Aorta (tissue), 5 donors: ENCODE measurements at regions not wholly inside any gene's neighbourhood (a gene's known extent, or its start where the extent isn't known, plus 50 kb on each side); places are given as distances from the start of the nearest gene placed in this dataset.

Experiments used
- ATAC-seq: fragments of 200-7000 bp; cut with Tn5 transposase; one replicate; pipeline ENCODE4 v1.9.1; 2022; ENCODE audit warnings: moderate library complexity; ENCODE audit not compliant: low FRiP score
- DNase-seq, 2 donors: peaks; one replicate each; pipeline ENCODE4 v3.0.0-alpha.2; 2020
- H3K27ac ChIP-seq, 2 donors: one replicate each; pipeline ENCODE4 v1.5.1; 2013; ENCODE audit warnings: low read length in 2 of 2, mild to moderate bottlenecking in 2 of 2, moderate library complexity in 2 of 2, control low read depth in 1 of 2, inconsistent platforms in 1 of 2, low read depth in 1 of 2
- H3K27me3 ChIP-seq, 2 donors: one replicate each; pipeline ENCODE4 v1.6.1; 2013; ENCODE audit warnings: control low read depth in 1 of 2, low read length in 1 of 2, mild to moderate bottlenecking in 1 of 2, moderate library complexity in 1 of 2; ENCODE audit not compliant: insufficient read depth in 2 of 2, control insufficient read depth in 1 of 2
- H3K36me3 ChIP-seq, 2 donors: one replicate each; pipeline ENCODE4 v1.6.1; 2013; ENCODE audit warnings: control low read depth in 1 of 2, low read length in 1 of 2, mild to moderate bottlenecking in 1 of 2; ENCODE audit not compliant: insufficient read depth in 2 of 2, control insufficient read depth in 1 of 2
- H3K4me1 ChIP-seq, 2 donors: one replicate each; pipeline ENCODE4 v1.6.1; 2013; ENCODE audit warnings: low read length in 2 of 2, control low read depth in 1 of 2, mild to moderate bottlenecking in 1 of 2, moderate library complexity in 1 of 2; ENCODE audit not compliant: insufficient read depth in 2 of 2, control insufficient read depth in 1 of 2
- H3K4me3 ChIP-seq, 2 donors: one replicate each; pipeline ENCODE4 v1.5.1; 2013; ENCODE audit warnings: low read length in 2 of 2, control low read depth in 1 of 2, mild to moderate bottlenecking in 1 of 2
- H3K9me3 ChIP-seq: one replicate; pipeline ENCODE4 v1.6.1; 2013; ENCODE audit warnings: mild to moderate bottlenecking, low read length; ENCODE audit not compliant: control insufficient read depth
- WGBS, 2 donors: extraction: QIAGEN DNeasy Blood & Tissue Kit; methylation state at CpG; one replicate each; pipeline ENCODE4 v1.1.7; 2013; 5-methylcytosine and 5-hydroxymethylcytosine counted together
- intact Hi-C, 2 donors: fragments of 100-400 bp; cut with DNase I; formaldehyde crosslinking; loops; one replicate each; pipeline versions ENCODE4 v1.14.2 to v1.15.0; 2022
- donor health status: healthy with polysubstance abuse.
- donor health status: Bipolar disorder and iron deficiency.
- donor health status: DM: no; HTN: no; CAD: no.
- donor health status: DM: no; HTN: no; CAD: no.
- donor health status: DM: yes; HTN: yes; CAD: no.

DNA sequence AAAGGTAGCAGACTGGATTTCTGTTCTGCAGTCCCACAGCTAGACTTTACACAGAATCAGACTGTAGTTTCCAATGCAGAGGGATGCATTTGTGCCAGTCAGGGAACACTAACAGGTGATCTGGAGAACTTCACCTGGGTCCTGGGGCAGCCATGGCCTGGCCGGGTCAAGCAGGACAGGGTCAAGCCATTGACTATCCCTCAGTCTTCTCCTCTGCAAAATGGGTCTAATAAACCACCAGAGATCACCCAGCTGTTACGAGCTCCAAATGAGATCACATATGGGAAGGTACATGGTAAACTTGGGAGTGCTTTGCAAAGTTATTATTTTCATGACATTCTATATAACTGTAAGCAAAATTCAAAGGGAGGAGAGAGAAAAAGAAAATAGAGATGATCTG, 294.1 kb downstream of the CDCA7 start:
- no peaks in the 10 kb centered on the region for H3K9me3 ChIP-seq
- no peaks in the 10 kb centered on the region for H3K36me3 ChIP-seq
- no peak overlapping the region for H3K27ac ChIP-seq
- ATAC-seq = no peak
- no peak overlapping the region for H3K4me3 ChIP-seq
- DNase-seq = no peak
- H3K27me3 ChIP-seq = no peaks in the 10 kb centered on the region
- intact Hi-C loops = no loop called here
- no peaks in the 10 kb centered on the region for H3K4me1 ChIP-seq
- 96 to 100% methylated on average over 2 of the region's 2 CpGs for WGBS, 2 donors

DNA sequence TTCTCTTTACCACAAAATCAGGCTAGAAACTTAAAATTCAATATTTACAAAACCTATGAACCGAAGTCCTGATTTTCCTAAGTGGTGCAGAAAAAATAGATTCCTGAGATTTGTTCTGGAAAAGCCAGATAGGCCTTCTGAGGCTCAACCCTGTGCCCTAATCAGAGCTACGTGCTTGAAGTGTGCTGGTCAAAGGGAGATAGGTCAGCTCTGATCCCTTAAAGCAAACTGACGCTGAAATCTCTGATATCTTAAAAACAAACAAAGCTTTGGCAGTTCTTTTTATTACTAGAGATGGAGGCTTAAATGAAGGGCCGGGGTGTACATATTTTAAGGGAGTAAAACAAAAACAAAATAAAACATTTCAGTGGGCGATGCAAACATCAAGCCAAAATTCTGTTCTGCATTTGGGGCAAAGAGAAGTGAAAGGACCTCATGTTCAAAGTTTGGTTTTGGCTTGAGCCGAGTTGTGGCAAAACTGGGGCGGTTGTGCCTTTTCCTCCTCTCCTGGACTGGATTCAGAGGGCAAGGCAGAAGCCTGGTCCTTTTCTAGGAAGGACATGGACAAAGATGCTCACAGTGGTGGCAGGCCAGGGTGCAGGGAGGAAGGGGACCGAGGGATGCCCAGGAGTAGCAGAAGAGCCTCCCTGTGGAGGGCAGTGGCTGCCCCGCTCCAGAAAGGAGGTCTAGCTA, 295.0 kb downstream of the CDCA7 start:
- Histone ChIP-seq H3K4me1 (no peaks in the 10 kb centered on the region), H3K27me3 (no peaks in the 10 kb centered on the region), H3K4me3 (no peak overlapping the region), H3K36me3 (no peaks in the 10 kb centered on the region), H3K27ac (no peak overlapping the region), H3K9me3 (no peaks in the 10 kb centered on the region)
- no peak for ATAC-seq
- intact Hi-C loops = no loop called here
- WGBS, 2 donors = 28 to 41% methylated on average over 9 of the region's 9 CpGs
- no peak for DNase-seq

DNA sequence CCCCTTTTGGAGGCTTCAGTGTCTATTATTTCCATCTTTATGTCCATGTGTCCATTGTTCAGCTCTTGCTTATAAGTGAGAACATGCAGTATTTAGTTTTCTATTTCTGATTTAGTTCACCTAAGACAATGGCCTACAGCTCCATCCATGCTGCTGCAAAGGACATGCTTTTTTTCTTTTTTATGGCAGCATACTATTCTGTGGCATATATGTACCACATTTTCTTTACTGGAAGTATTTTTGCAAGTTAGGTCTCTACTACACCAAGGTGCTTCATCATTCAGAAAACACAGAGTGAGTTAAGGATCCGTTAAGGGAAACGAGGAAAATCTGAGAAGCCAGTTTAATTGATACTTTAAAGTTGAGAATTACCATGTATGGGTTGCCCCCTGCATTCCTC, 297.2 kb downstream of the CDCA7 start:
- intact Hi-C loops = no loop called here
- no peaks in the 10 kb centered on the region for H3K27me3 ChIP-seq
- H3K9me3 ChIP-seq = no peaks in the 10 kb centered on the region
- ATAC-seq = no peak
- H3K27ac ChIP-seq = no peak overlapping the region
- no peaks in the 10 kb centered on the region for H3K36me3 ChIP-seq
- H3K4me3 ChIP-seq = no peak overlapping the region
- DNase-seq = no peak
- no peaks in the 10 kb centered on the region for H3K4me1 ChIP-seq
- WGBS, 2 donors = 99% methylated on average over 2 of the region's 2 CpGs

DNA sequence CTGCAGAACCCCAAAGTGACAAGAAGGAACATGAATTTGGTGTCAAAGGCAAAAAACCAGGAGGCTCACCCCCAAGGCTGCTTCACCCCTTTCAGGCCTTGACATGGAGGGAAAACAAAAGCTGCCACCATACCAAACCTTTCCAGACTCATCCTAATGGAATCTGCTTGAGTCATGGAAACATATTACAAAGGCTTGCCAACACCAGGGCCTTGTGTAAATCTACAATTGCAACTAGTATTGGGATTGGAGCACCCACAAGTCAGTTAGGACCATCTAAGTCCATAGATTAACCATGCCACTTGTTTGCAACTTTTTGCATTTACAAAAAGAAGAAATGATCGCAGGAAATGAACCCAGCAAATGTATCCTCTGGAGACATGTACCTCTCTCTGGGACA, 297.6 kb downstream of the CDCA7 start:
- H3K27me3 ChIP-seq = no peaks in the 10 kb centered on the region

DNA sequence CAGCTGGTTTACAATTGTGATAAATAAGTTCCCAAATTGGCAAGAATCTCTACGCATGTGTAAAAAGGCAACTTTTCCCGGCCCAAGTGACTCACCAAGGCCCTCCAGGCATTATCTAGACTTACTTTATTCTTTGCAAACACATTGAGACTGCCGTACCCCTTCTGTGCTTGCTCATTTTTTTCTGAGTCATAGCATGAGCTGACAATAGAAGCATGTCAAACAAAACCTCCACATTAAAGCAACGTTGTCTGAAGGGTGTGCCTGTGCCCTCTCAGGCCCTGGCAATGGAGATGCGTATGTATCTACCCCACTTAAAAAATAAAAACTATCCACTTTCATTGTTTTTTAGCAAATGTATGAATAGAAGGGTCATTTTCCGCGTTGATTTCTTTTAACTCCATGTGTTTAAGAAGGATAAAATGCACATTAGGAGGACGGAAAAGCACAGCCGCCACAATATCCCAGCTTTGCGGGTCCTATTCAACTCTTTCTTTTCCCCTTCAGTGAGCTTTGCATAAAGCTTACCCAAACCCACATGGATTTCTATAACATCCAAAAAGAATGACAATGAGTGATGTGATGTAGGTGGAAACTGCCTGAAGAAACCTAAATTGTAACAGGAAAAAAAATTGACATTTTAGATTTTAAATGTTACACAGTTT, 298.2 kb downstream of the CDCA7 start:
- H3K27ac ChIP-seq = no peak overlapping the region
- DNase-seq = no peak

More for the DNA sequence above, 297.6 kb downstream of the CDCA7 start:
- Histone ChIP-seq H3K4me3 (no peak overlapping the region), H3K36me3 (no peaks in the 10 kb centered on the region), H3K9me3 (no peaks in the 10 kb centered on the region), H3K4me1 (no peaks in the 10 kb centered on the region), H3K27ac (no peak overlapping the region)
- intact Hi-C loops = no loop called here
- no peak for DNase-seq
- no peak for ATAC-seq
- 83 to 85% methylated on average over 1 of the region's 1 CpG for WGBS, 2 donors

DNA sequence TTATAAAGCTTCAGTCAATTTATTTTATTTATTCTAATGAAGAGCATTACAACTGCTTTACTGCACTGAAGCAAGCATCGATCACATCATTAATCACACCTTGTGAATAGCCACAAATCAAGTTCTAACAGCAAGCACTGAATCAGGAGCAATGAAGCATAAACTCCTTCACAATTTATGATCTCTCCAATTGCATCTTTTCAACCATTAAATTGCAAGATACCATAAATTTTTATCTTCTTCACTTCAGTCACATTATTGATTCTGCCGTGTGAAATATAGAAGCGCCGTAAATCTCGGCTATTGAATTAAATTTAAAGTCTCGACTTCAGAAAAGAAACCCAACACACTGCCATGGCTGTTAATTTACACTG, 298.7 kb downstream of the CDCA7 start:
- intact Hi-C loops = no loop called here
- no peak for ATAC-seq
- Histone ChIP-seq H3K36me3 (no peaks in the 10 kb centered on the region), H3K4me3 (no peak overlapping the region), H3K27ac (no peak overlapping the region), H3K27me3 (no peaks in the 10 kb centered on the region), H3K9me3 (no peaks in the 10 kb centered on the region), H3K4me1 (no peaks in the 10 kb centered on the region)
- 80 to 86% methylated on average over 6 of the region's 6 CpGs for WGBS, 2 donors
- DNase-seq = no peak

More for the DNA sequence above, 298.2 kb downstream of the CDCA7 start:
- no peak for ATAC-seq
- intact Hi-C loops = no loop called here
- no peak overlapping the region for H3K4me3 ChIP-seq
- no peaks in the 10 kb centered on the region for H3K27me3 ChIP-seq
- 54 to 56% methylated on average over 10 of the region's 10 CpGs for WGBS, 2 donors
- no peaks in the 10 kb centered on the region for H3K36me3 ChIP-seq
- H3K9me3 ChIP-seq = no peaks in the 10 kb centered on the region
- H3K4me1 ChIP-seq = no peaks in the 10 kb centered on the region

DNA sequence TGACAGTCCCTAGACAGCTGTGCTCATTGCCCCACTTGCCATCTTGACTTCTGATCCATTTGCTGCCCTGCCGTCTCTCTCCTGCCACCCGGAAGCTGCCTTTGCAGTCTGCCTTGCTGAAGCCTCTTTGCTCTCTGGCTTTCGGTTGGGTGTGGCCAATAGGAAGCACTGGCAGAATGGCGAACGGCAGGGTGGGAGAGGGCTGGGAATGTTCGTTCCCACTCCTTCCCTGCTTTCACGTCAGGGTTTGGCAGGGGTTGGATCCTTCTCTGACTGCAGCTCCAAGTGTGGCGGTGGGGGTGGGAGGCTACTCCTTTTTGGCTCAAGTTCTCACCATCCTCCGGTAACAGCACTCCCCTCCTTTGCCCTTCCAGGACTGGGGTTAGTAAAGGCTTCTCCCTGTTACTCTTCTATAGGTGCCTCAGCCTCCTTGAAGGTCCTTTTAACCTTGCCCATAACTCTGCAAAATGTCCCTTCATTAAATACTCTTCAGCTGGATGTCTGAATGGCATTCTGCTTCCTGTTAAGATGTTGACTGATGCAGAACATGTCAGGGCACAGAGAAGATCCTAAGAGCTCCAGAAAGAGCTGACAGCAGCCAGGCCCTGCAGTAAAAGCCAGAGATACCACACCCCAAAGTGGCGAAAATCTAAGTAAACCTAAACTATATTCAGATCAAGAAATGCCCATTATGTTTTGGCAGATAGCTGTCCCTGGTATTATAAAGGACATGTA, 299.7 kb downstream of the CDCA7 start:
- Histone ChIP-seq H3K27ac (no peak overlapping the region), H3K4me3 (no peak overlapping the region), H3K9me3 (no peaks in the 10 kb centered on the region), H3K36me3 (no peaks in the 10 kb centered on the region), H3K27me3 (no peaks in the 10 kb centered on the region), H3K4me1 (no peaks in the 10 kb centered on the region)
- DNase-seq (no peak), ATAC-seq (no peak)
- WGBS, 2 donors = 52 to 61% methylated on average over 10 of the region's 10 CpGs
- intact Hi-C loops = no loop called here

DNA sequence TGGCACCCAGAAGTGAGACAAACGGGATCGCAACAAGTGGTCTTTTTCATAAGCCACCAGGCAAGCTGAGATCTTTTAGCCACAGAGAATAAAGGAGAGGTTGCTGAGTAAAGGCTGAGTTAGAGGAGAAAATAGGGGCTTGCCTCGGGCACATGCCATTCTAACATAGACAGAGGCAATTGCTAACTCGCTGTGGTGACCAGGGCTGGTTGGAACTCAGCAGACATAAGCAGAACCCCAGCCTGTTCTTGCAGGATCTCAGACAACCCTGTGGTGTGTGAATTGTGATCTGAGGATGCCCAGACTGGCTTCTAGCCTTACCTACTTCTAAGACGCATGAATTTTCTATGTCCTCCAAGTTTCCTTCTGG, 300.2 kb downstream of the CDCA7 start:
- H3K9me3 ChIP-seq = no peaks in the 10 kb centered on the region
- H3K4me1 ChIP-seq = no peaks in the 10 kb centered on the region
- ATAC-seq (no peak), DNase-seq (no peak)
- intact Hi-C loops = no loop called here
- 96 to 98% methylated on average over 5 of the region's 5 CpGs for WGBS, 2 donors
- no peaks in the 10 kb centered on the region for H3K27me3 ChIP-seq
- H3K36me3 ChIP-seq = no peaks in the 10 kb centered on the region
- no peak overlapping the region for H3K4me3 ChIP-seq
- no peak overlapping the region for H3K27ac ChIP-seq

DNA sequence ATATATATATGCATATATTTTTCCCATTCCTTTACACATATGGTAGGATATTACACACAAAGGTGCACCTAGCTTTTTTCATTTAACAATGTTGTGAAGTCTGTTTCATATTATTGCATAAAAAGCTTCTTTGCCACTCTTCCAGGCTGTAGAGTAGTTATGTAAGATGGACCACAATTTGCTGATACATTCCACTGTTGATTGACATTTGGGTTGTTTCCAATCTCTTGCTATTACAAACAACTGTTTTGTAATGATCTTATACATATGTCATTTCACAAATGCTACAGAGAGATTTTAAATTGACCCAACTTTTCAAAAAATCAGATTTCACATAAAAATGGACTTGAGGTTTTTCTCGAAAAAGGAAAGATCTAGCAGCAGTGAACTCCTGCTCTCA, 301.4 kb downstream of the CDCA7 start:
- no peaks in the 10 kb centered on the region for H3K27me3 ChIP-seq
- no peaks in the 10 kb centered on the region for H3K4me1 ChIP-seq
- WGBS, 2 donors = 0 to 97% methylated on average over 1 of the region's 1 CpG
- no peak for ATAC-seq
- intact Hi-C loops = no loop called here
- no peaks in the 10 kb centered on the region for H3K36me3 ChIP-seq
- no peaks in the 10 kb centered on the region for H3K9me3 ChIP-seq
- no peak for DNase-seq
- no peak overlapping the region for H3K4me3 ChIP-seq
- no peak overlapping the region for H3K27ac ChIP-seq
